ENCODE measurements at regions not wholly inside any gene's neighbourhood (a gene's known extent, or its start where the extent isn't known, plus 50 kb on each side); places are given as distances from the start of the nearest gene placed in this dataset.

GRCh38 chr14:87255058-87255457 lies 737.9 kb downstream of the GALC start:
- TF ChIP-seq CTCF (IDR thresholded peaks at IDR 0.05; ENCODE audit: low read length) = no peak
- no peak for TF ChIP-seq EZH2 (optimal IDR thresholded peaks at IDR 0.05; ENCODE audit: low read depth, low read length)
- no peak for TF ChIP-seq EZH2phosphoT487 (IDR thresholded peaks at IDR 0.05; ENCODE audit: low read length)
